Mesendoderm (in vitro differentiated cells): ENCODE measurements at regions not wholly inside any gene's neighbourhood (a gene's known extent, or its start where the extent isn't known, plus 50 kb on each side); places are given as distances from the start of the nearest gene placed in this dataset.

Experiments used
- DNase-seq: peaks from one replicate; pipeline ENCODE4 v3.0.0; 2013
- H2AK5ac ChIP-seq: 2 replicates; pipeline ENCODE4 v1.6.1; 2013; ENCODE audit warnings: low read length, inconsistent platforms
- H2BK120ac ChIP-seq: 2 replicates; pipeline ENCODE4 v1.6.1; 2013; ENCODE audit warnings: low read depth, mild to moderate bottlenecking, low read length, moderate library complexity, mixed read lengths
- H2BK15ac ChIP-seq: replicated peaks from 2 replicates; pipeline ENCODE4 v1.6.1; 2013; ENCODE audit warnings: low read depth, mild to moderate bottlenecking, moderate library complexity
- H2BK5ac ChIP-seq: 2 replicates; pipeline ENCODE4 v1.6.1; 2013; ENCODE audit warnings: low read length, inconsistent platforms
- H3K18ac ChIP-seq: 2 replicates; pipeline ENCODE4 v1.6.1; 2013; ENCODE audit warnings: mild to moderate bottlenecking, low read length, mixed read lengths
- H3K23ac ChIP-seq: one replicate; pipeline ENCODE4 v1.6.1; 2013; ENCODE audit warnings: low read length
- H3K27ac ChIP-seq: 2 replicates; pipeline ENCODE4 v1.5.1; 2013; ENCODE audit warnings: low read depth, mild to moderate bottlenecking, inconsistent platforms, low read length, moderate library complexity
- H3K27me3 ChIP-seq: 2 replicates; pipeline ENCODE4 v1.6.1; 2013; ENCODE audit warnings: low read length, control low read depth, mild to moderate bottlenecking, inconsistent platforms; ENCODE audit not compliant: insufficient read depth, poor library complexity
- H3K36me3 ChIP-seq: 2 replicates; pipeline ENCODE4 v1.6.1; 2013; ENCODE audit warnings: low read length, inconsistent platforms; ENCODE audit not compliant: control insufficient read depth, insufficient read depth
- H3K4ac ChIP-seq: one replicate; pipeline ENCODE4 v1.6.1; 2013; ENCODE audit warnings: low read depth, mild to moderate bottlenecking, low read length, moderate library complexity
- H3K4me1 ChIP-seq: 2 replicates; pipeline ENCODE4 v1.6.1; 2013; ENCODE audit warnings: low read depth, low read length, inconsistent platforms; ENCODE audit not compliant: control insufficient read depth
- H3K4me2 ChIP-seq: 2 replicates; pipeline ENCODE4 v1.6.1; 2013; ENCODE audit warnings: low read length
- H3K4me3 ChIP-seq: 2 replicates; pipeline ENCODE4 v1.5.1; 2013; ENCODE audit warnings: mild to moderate bottlenecking, low read length
- H3K56ac ChIP-seq: one replicate; pipeline ENCODE4 v1.6.1; 2013; ENCODE audit warnings: low read length
- H3K79me1 ChIP-seq: 2 replicates; pipeline ENCODE4 v1.6.1; 2013; ENCODE audit warnings: low read length, inconsistent platforms
- H3K79me2 ChIP-seq: 2 replicates; pipeline ENCODE4 v1.6.1; 2013; ENCODE audit warnings: mild to moderate bottlenecking, low read length; ENCODE audit not compliant: control insufficient read depth, insufficient read depth
- H3K9ac ChIP-seq: 2 replicates; pipeline ENCODE4 v1.6.1; 2013; ENCODE audit warnings: low read length, inconsistent platforms
- H4K5ac ChIP-seq: one replicate; pipeline ENCODE4 v1.6.1; 2013; ENCODE audit warnings: low read length
- H4K8ac ChIP-seq: one replicate; pipeline ENCODE4 v1.6.1; 2013; ENCODE audit warnings: low read depth, mild to moderate bottlenecking, control low read depth, low read length, moderate library complexity
- WGBS: extraction: QIAGEN DNeasy Blood & Tissue Kit; methylation state at CpG from one replicate; pipeline ENCODE4 v1.1.7; 2013; ENCODE audit warnings: low lambda C conversion rate, missing lambda C conversion rate; ENCODE audit not compliant: insufficient coverage; ENCODE audit errors: extremely low coverage; 5-methylcytosine and 5-hydroxymethylcytosine counted together

DNA sequence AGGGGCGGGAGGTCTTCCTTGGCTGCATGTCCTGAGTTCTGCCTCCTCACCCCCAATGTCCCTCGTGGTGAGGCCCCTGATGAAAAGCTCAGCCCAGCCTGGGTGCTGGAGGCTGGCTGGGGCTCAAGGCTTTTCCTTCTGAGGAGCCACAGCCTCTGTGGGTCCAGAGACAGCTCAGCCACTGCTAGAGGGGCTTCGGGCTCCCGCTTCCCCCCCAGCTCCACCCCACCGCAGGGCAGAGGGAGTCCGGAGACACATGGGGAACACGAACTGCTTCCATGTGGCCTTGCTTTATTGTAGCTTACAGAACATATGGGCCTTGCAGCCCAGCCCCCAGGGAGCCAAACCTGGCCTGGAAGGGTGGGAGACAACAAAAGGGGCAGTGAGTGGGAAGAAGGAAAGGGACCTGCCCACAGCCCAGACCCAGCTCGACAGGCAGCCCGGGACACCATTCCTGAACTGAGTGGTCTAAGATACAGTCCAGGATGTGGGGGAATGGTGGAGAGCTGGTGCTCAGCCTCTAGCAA lies 89.9 kb upstream of the NKX1-1 start:
- Histone ChIP-seq H4K5ac (no peak overlapping the region), H3K79me2 (no peaks in the 10 kb centered on the region), H2BK120ac (no peak overlapping the region), H3K79me1 (no peaks in the 10 kb centered on the region), H2BK5ac (no peak overlapping the region), H4K8ac (no peak overlapping the region), H3K56ac (no peak overlapping the region), H3K9ac (no peak overlapping the region), H2AK5ac (no peak overlapping the region), H3K27me3 (no peaks in the 10 kb centered on the region), H3K4me2 (no peak overlapping the region), H2BK15ac (no peak overlapping the region), H3K36me3 (no peaks in the 10 kb centered on the region), H3K4me1 (no peaks in the 10 kb centered on the region), H3K4ac (no peak overlapping the region), H3K4me3 (no peak overlapping the region), H3K23ac (no peak overlapping the region), H3K27ac (no peak overlapping the region), H3K18ac (no peak overlapping the region)
- no peak for DNase-seq
- no CpG with 5 or more reads among the region's 9 CpGs for WGBS

GRCh38 chr4:1495416-1496115 lies 89.3 kb upstream of the NKX1-1 start:
- Histone ChIP-seq H3K23ac (no peak overlapping the region), H3K56ac (no peak overlapping the region), H2BK120ac (no peak overlapping the region), H3K27ac (no peak overlapping the region), H3K79me1 (no peaks in the 10 kb centered on the region), H3K4ac (no peak overlapping the region), H3K4me1 (no peaks in the 10 kb centered on the region), H4K5ac (no peak overlapping the region), H2AK5ac (no peak overlapping the region), H3K9ac (no peak overlapping the region), H3K18ac (no peak overlapping the region), H3K4me2 (no peak overlapping the region), H2BK5ac (no peak overlapping the region), H3K79me2 (no peaks in the 10 kb centered on the region), H3K4me3 (no peak overlapping the region), H2BK15ac (no peak overlapping the region), H3K27me3 (no peaks in the 10 kb centered on the region), H3K36me3 (no peaks in the 10 kb centered on the region), H4K8ac (no peak overlapping the region)
- WGBS, result no CpG with 5 or more reads among the region's 34 CpGs
- no peak for DNase-seq

- H3K27ac ChIP-seq, result no peak overlapping the region
- H2BK15ac ChIP-seq, result no peak overlapping the region
- H3K4me1 ChIP-seq, result no peaks in the 10 kb centered on the region
- no peak overlapping the region for H3K18ac ChIP-seq
- H2BK5ac ChIP-seq, result no peak overlapping the region
- H4K8ac ChIP-seq, result no peak overlapping the region
- no peaks in the 10 kb centered on the region for H3K79me1 ChIP-seq
- no peak for DNase-seq
- no peaks in the 10 kb centered on the region for H3K27me3 ChIP-seq
- no peak overlapping the region for H2BK120ac ChIP-seq
- H2AK5ac ChIP-seq, result no peak overlapping the region
- no peaks in the 10 kb centered on the region for H3K79me2 ChIP-seq
- H3K9ac ChIP-seq, result no peak overlapping the region
- H4K5ac ChIP-seq, result no peak overlapping the region
- no peak overlapping the region for H3K4me3 ChIP-seq
- no peak overlapping the region for H3K56ac ChIP-seq
- no peak overlapping the region for H3K23ac ChIP-seq
- H3K4me2 ChIP-seq, result no peak overlapping the region
- no peak overlapping the region for H3K4ac ChIP-seq
- WGBS, result no CpG with 5 or more reads among the region's 37 CpGs
- no peaks in the 10 kb centered on the region for H3K36me3 ChIP-seq
These were observed 88.4 kb upstream of the NKX1-1 start for GRCh38 chr4:1494416-1495315.

DNA sequence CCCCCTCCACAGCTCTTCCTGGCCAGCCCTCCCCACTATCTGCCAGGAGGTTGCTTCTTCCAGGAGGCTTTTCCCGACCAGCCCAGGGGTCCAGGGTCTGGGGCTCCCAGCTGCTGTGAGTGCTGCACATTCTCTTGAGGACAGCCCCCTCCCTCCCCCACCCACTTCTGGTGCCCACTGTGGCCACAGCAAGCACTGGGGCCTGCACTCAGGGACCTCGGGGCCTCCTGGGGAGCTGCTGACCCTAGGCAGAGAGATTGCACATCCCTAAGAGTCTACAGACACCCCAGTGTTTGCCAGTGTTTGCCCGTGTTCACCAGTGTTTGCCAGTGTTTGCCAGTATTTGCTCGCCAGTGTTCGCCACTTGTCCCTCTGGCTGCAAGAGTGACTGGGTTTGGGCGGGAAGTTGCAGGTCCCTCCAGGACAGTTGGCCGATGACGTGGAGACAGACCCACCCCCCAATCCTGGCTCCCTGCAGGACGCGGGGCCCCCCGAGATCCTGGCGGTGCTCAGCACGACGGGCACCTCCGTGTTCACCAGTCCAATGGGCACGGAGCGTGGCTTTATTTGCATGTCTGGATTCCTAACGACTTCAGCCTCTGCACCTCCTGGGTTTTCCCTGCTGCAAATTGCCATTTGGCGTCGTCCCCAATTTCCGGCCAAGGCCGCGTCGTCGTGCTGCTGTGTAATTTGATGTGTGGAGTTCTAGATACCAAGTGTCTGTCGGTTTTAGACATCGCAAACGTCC lies 87.5 kb upstream of the NKX1-1 start:
- Histone ChIP-seq H3K79me1 (no peaks in the 10 kb centered on the region), H3K18ac (no peak overlapping the region), H3K4me3 (no peak overlapping the region), H4K5ac (no peak overlapping the region), H3K4me1 (no peaks in the 10 kb centered on the region), H3K23ac (no peak overlapping the region), H2BK15ac (no peak overlapping the region), H2BK120ac (no peak overlapping the region), H3K56ac (no peak overlapping the region), H3K4me2 (no peak overlapping the region), H3K79me2 (no peaks in the 10 kb centered on the region), H3K9ac (no peak overlapping the region), H3K36me3 (no peaks in the 10 kb centered on the region), H3K4ac (no peak overlapping the region), H2BK5ac (no peak overlapping the region), H2AK5ac (no peak overlapping the region), H3K27me3 (no peaks in the 10 kb centered on the region), H4K8ac (no peak overlapping the region), H3K27ac (no peak overlapping the region)
- WGBS, result no CpG with 5 or more reads among the region's 28 CpGs
- no peak for DNase-seq

- Histone ChIP-seq H2BK120ac (no peak overlapping the region), H3K56ac (no peak overlapping the region), H3K23ac (no peak overlapping the region), H2BK15ac (no peak overlapping the region), H3K18ac (no peak overlapping the region), H2BK5ac (no peak overlapping the region), H3K4ac (no peak overlapping the region), H2AK5ac (no peak overlapping the region), H3K4me2 (no peak overlapping the region), H3K79me2 (no peaks in the 10 kb centered on the region), H3K4me3 (no peak overlapping the region), H4K5ac (no peak overlapping the region), H3K27ac (no peak overlapping the region), H4K8ac (no peak overlapping the region), H3K79me1 (no peaks in the 10 kb centered on the region), H3K36me3 (no peaks in the 10 kb centered on the region), H3K4me1 (no peaks in the 10 kb centered on the region), H3K27me3 (no peaks in the 10 kb centered on the region), H3K9ac (no peak overlapping the region)
- WGBS, result no CpG with 5 or more reads among the region's 46 CpGs
- DNase-seq, result no peak
These were observed 86.7 kb upstream of the NKX1-1 start for GRCh38 chr4:1492651-1493539.
